IMR-90 (cell line): ENCODE measurements at regions not wholly inside any gene's neighbourhood (a gene's known extent, or its start where the extent isn't known, plus 50 kb on each side); places are given as distances from the start of the nearest gene placed in this dataset.

Experiments used
- ATAC-seq: fragments of 200-7000 bp; cut with Tn5 transposase; 2 replicates; pipeline ENCODE4 v1.9.1; 2020; ENCODE audit warnings: low read depth, mild to moderate bottlenecking, moderate library complexity
- BruUV-seq: library from RNA; stranded (reverse); fragments of 400-500 nt; replicated peaks from 2 replicates; lab custom pipeline; 2021; lab: Mats Ljungman, UMichigan
- CTCF ChIA-PET: fragments of 300-600 bp; formaldehyde crosslinking; extraction: SDS; loops from one replicate; lab custom pipeline; 2021; ENCODE audit warnings: antibody characterized with exemption; lab: Yijun Ruan, JAX
- POLR2A ChIA-PET: fragments of 300-600 bp; sonication (Branson Sonifier 250); formaldehyde crosslinking; loops from one replicate; lab custom pipeline; 2022; ENCODE audit warnings: antibody characterized with exemption; ENCODE audit not compliant: unreplicated experiment; lab: Charles Lee
- DNase-seq: peaks from one replicate; pipeline ENCODE4 v3.0.0; 2013
- H2AFZ ChIP-seq: replicated peaks from 2 replicates; pipeline ENCODE3; 2013; ENCODE audit warnings: low read length, mild to moderate bottlenecking; ENCODE audit not compliant: poor library complexity
- H2AK5ac ChIP-seq: 2 replicates; pipeline ENCODE4 v1.6.1; 2013; ENCODE audit warnings: low read depth, low read length, inconsistent platforms
- H2AK9ac ChIP-seq: replicated peaks from 2 replicates; pipeline ENCODE3; 2013; ENCODE audit warnings: mild to moderate bottlenecking, low read depth, low read length, moderate library complexity; ENCODE audit not compliant: poor library complexity
- H2BK120ac ChIP-seq: 2 replicates; pipeline ENCODE4 v1.6.1; 2013; ENCODE audit warnings: low read depth, low read length, inconsistent platforms
- H2BK15ac ChIP-seq: 3 replicates; pipeline ENCODE4 v1.6.1; 2013; ENCODE audit warnings: low read depth, low read length, inconsistent platforms
- H2BK20ac ChIP-seq: 2 replicates; pipeline ENCODE4 v1.6.1; 2013; ENCODE audit warnings: low read depth, mild to moderate bottlenecking, inconsistent platforms, low read length, moderate library complexity
- H2BK5ac ChIP-seq: 2 replicates; pipeline ENCODE4 v1.6.1; 2013; ENCODE audit warnings: mild to moderate bottlenecking, low read depth, low read length, inconsistent platforms; ENCODE audit not compliant: poor library complexity, severe bottlenecking
- H3K14ac ChIP-seq: replicated peaks from 2 replicates; pipeline ENCODE4 v1.6.1; 2013; ENCODE audit warnings: low read depth, low read length, inconsistent platforms
- H3K18ac ChIP-seq: 2 replicates; pipeline ENCODE4 v1.6.1; 2013; ENCODE audit warnings: low read depth, low read length, control low read depth
- H3K23ac ChIP-seq: 2 replicates; pipeline ENCODE4 v1.6.1; 2013; ENCODE audit warnings: low read depth, low read length, inconsistent platforms
- H3K27ac ChIP-seq: 2 replicates; pipeline ENCODE4 v1.5.1; 2013; ENCODE audit warnings: mild to moderate bottlenecking, control low read depth, low read length; ENCODE audit not compliant: insufficient read depth
- H3K27me3 ChIP-seq: 2 replicates; pipeline ENCODE4 v1.6.1; 2013; ENCODE audit warnings: low read length; ENCODE audit not compliant: control insufficient read depth, insufficient read depth
- H3K36me3 ChIP-seq: 2 replicates; pipeline ENCODE4 v1.6.1; 2013; ENCODE audit warnings: low read length, mixed read lengths; ENCODE audit not compliant: control insufficient read depth, insufficient read depth
- H3K4ac ChIP-seq: 2 replicates; pipeline ENCODE4 v1.6.1; 2013; ENCODE audit warnings: low read depth, low read length, inconsistent platforms
- H3K4me1 ChIP-seq: 2 replicates; pipeline ENCODE4 v1.6.1; 2013; ENCODE audit warnings: low read length, mixed read lengths; ENCODE audit not compliant: control insufficient read depth, insufficient read depth
- H3K4me2 ChIP-seq: 2 replicates; pipeline ENCODE4 v1.6.1; 2013; ENCODE audit warnings: low read depth, mild to moderate bottlenecking, control low read depth, low read length, moderate library complexity
- H3K4me3 ChIP-seq: 2 replicates; pipeline ENCODE4 v1.5.1; 2013; ENCODE audit warnings: low read depth, mild to moderate bottlenecking, control low read depth, low read length, moderate library complexity; ENCODE audit not compliant: insufficient read depth
- H3K56ac ChIP-seq: 2 replicates; pipeline ENCODE4 v1.6.1; 2013; ENCODE audit warnings: low read length, inconsistent platforms; ENCODE audit not compliant: insufficient read depth; ENCODE audit errors: extremely low read depth
- H3K79me1 ChIP-seq, 2 experiments: 2 replicates each; pipeline ENCODE4 v1.6.1; 2013; ENCODE audit warnings: low read length in 2 of 2, inconsistent platforms in 1 of 2, low read depth in 1 of 2
- H3K9ac ChIP-seq: 2 replicates; pipeline ENCODE4 v1.6.1; 2013; ENCODE audit warnings: low read depth, low read length, control low read depth
- H3K9me1 ChIP-seq: 2 replicates; pipeline ENCODE4 v1.6.1; 2013; ENCODE audit warnings: low read length, inconsistent platforms; ENCODE audit not compliant: insufficient read depth
- H3K9me3 ChIP-seq: 2 replicates; pipeline ENCODE4 v1.6.1; 2013; ENCODE audit warnings: low read length; ENCODE audit not compliant: control insufficient read depth, insufficient read depth
- H4K20me1 ChIP-seq: 2 replicates; pipeline ENCODE4 v1.6.1; 2013; ENCODE audit warnings: low read length, inconsistent platforms; ENCODE audit not compliant: insufficient read depth
- H4K5ac ChIP-seq: 2 replicates; pipeline ENCODE4 v1.6.1; 2013; ENCODE audit warnings: mild to moderate bottlenecking, low read depth, low read length, control low read depth
- H4K8ac ChIP-seq, 2 experiments: 2 replicates each; pipeline ENCODE4 v1.6.1; 2013; ENCODE audit warnings: low read depth in 2 of 2, low read length in 2 of 2, control low read depth in 1 of 2, inconsistent platforms in 1 of 2
- H4K91ac ChIP-seq: 2 replicates; pipeline ENCODE4 v1.6.1; 2013; ENCODE audit warnings: low read depth, low read length, inconsistent platforms; ENCODE audit not compliant: insufficient read depth
- BHLHE40 ChIP-seq: fragments of 150-350 bp; IDR thresholded peaks from 2 replicates; pipeline ENCODE4 v1.6.1; 2016; ENCODE audit warnings: mild to moderate bottlenecking, low read depth, low read length
- CEBPB ChIP-seq: IDR thresholded peaks from 2 replicates; pipeline ENCODE4 v1.6.1; 2012; ENCODE audit warnings: low read depth, low read length, improper control_type of control experiment
- CHD1 ChIP-seq: IDR thresholded peaks from 2 replicates; pipeline ENCODE4 v1.6.1; 2012; ENCODE audit warnings: low read depth, low read length, improper control_type of control experiment
- CTCF ChIP-seq: conservative IDR thresholded peaks from 2 replicates; pipeline ENCODE4 v1.5.1; 2012; ENCODE audit warnings: mild to moderate bottlenecking, low read depth, low read length, improper control_type of control experiment
- FOS ChIP-seq: fragments of 150-350 bp; IDR thresholded peaks from 2 replicates; pipeline ENCODE4 v1.6.1; 2016; ENCODE audit warnings: low read depth, low read length
- MAFK ChIP-seq: IDR thresholded peaks from 2 replicates; pipeline ENCODE4 v1.6.1; 2012; ENCODE audit warnings: low read depth, low read length, improper control_type of control experiment
- MAZ ChIP-seq: IDR thresholded peaks from 2 replicates; pipeline ENCODE4 v1.6.1; 2012; ENCODE audit warnings: low read depth, mild to moderate bottlenecking, low read length, improper control_type of control experiment, moderate library complexity, borderline replicate concordance
- MXI1 ChIP-seq: IDR thresholded peaks from 2 replicates; pipeline ENCODE4 v1.6.1; 2012; ENCODE audit warnings: low read depth, mild to moderate bottlenecking, low read length, moderate library complexity, borderline replicate concordance
- NFE2L2 ChIP-seq: fragments of 150-350 bp; IDR thresholded peaks from 2 replicates; pipeline ENCODE4 v1.6.1; 2016; ENCODE audit warnings: low read depth, mild to moderate bottlenecking, low read length
- POLR2A ChIP-seq: IDR thresholded peaks from 2 replicates; pipeline ENCODE4 v1.6.1; 2012; ENCODE audit warnings: mild to moderate bottlenecking, low read depth, low read length
- RAD21 ChIP-seq: IDR thresholded peaks from 2 replicates; pipeline ENCODE4 v1.6.1; 2012; ENCODE audit warnings: low read length, improper control_type of control experiment
- RCOR1 ChIP-seq: IDR thresholded peaks from 2 replicates; pipeline ENCODE4 v1.6.1; 2012; ENCODE audit warnings: mild to moderate bottlenecking, low read length, improper control_type of control experiment; ENCODE audit not compliant: insufficient replicate concordance
- RFX5 ChIP-seq: IDR thresholded peaks from 2 replicates; pipeline ENCODE4 v1.8.0; 2012; ENCODE audit warnings: low read depth, mild to moderate bottlenecking, low read length, moderate library complexity
- SMC3 ChIP-seq: fragments of 150-350 bp; IDR thresholded peaks from 2 replicates; pipeline ENCODE4 v1.6.1; 2016; ENCODE audit warnings: low read depth, mild to moderate bottlenecking, antibody characterized with exemption, low read length, moderate library complexity
- dilution Hi-C: fragments of 300-500 bp; cut with HindIII; formaldehyde crosslinking; loops from one replicate; pipeline ENCODE4 v1.14.3; 2018; ENCODE audit warnings: low sequenced_read_pairs; ENCODE audit not compliant: unreplicated experiment
- in situ Hi-C: fragments of 300-500 bp; cut with MboI; formaldehyde crosslinking; loops from 3 replicates; pipeline ENCODE4 v1.14.3; 2019; ENCODE audit warnings: low sequenced_read_pairs, inconsistent platforms, mixed read lengths
- intact Hi-C: fragments of 100-400 bp; cut with micrococcal nuclease; formaldehyde crosslinking; loops from 2 replicates; pipeline ENCODE4 v1.10.0; 2022
- TF ChIP-seq, protein P1 (sequence below): fragments of 150-350 bp; IDR thresholded peaks from 2 replicates; pipeline ENCODE4 v1.6.1; 2016; ENCODE audit warnings: low read depth, mild to moderate bottlenecking, low read length, moderate library complexity, borderline replicate concordance
- TF ChIP-seq, protein P2 (sequence below): fragments of 150-350 bp; IDR thresholded peaks from 2 replicates; pipeline ENCODE4 v1.6.1; 2017; ENCODE audit warnings: mild to moderate bottlenecking, antibody characterized with exemption, low read length, low read depth

GRCh38 chr21:19700476-19700875 is 1296.9 kb upstream of the TMPRSS15 start:
- no peak overlapping the region for H4K8ac ChIP-seq
- H3K27ac ChIP-seq: no peak overlapping the region
- no peak overlapping the region for H2BK15ac ChIP-seq
- dilution Hi-C loops: no loop called here
- no peaks in the 10 kb centered on the region for H3K4me1 ChIP-seq
- no peaks in the 10 kb centered on the region for H3K36me3 ChIP-seq
- H3K4me2 ChIP-seq: no peak overlapping the region
- intact Hi-C loops: no loop called here
- TF ChIP-seq CTCF (no peak), CEBPB (no peak), SMC3 (no peak), RAD21 (no peak), BHLHE40 (no peak), MAZ (no peak), POLR2A (no peak), NFE2L2 (no peak), RCOR1 (no peak), MXI1 (no peak), RFX5 (no peak), MAFK (no peak), FOS (no peak), CHD1 (no peak)
- TF ChIP-seq, protein P1, sequence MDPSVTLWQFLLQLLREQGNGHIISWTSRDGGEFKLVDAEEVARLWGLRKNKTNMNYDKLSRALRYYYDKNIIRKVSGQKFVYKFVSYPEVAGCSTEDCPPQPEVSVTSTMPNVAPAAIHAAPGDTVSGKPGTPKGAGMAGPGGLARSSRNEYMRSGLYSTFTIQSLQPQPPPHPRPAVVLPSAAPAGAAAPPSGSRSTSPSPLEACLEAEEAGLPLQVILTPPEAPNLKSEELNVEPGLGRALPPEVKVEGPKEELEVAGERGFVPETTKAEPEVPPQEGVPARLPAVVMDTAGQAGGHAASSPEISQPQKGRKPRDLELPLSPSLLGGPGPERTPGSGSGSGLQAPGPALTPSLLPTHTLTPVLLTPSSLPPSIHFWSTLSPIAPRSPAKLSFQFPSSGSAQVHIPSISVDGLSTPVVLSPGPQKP: no peak
- TF ChIP-seq, protein P2, sequence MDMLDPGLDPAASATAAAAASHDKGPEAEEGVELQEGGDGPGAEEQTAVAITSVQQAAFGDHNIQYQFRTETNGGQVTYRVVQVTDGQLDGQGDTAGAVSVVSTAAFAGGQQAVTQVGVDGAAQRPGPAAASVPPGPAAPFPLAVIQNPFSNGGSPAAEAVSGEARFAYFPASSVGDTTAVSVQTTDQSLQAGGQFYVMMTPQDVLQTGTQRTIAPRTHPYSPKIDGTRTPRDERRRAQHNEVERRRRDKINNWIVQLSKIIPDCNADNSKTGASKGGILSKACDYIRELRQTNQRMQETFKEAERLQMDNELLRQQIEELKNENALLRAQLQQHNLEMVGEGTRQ: no peak
- no peak overlapping the region for H3K4me3 ChIP-seq
- ATAC-seq: no peak
- no peaks in the 10 kb centered on the region for H3K9me1 ChIP-seq
- H3K14ac ChIP-seq: no peak overlapping the region
- no peak overlapping the region for H2BK5ac ChIP-seq
- no peak overlapping the region for H3K9ac ChIP-seq
- H3K23ac ChIP-seq: no peak overlapping the region
- no peaks in the 10 kb centered on the region for H4K20me1 ChIP-seq
- peaks cover 12% of the 10 kb centered on the region; the same call in 1 of the 2 replicates for H3K9me3 ChIP-seq
- BruUV-seq: no TSS peak
- no peak overlapping the region for H2AK5ac ChIP-seq
- in situ Hi-C loops: no loop called here
- no peak for DNase-seq
- H3K4ac ChIP-seq: no peak overlapping the region
- no peak overlapping the region for H4K91ac ChIP-seq
- ChIA-PET POLR2A (no interaction called here), CTCF (no interaction called here)
- no peak overlapping the region for H2BK20ac ChIP-seq
- no peak overlapping the region for H4K5ac ChIP-seq
- H3K56ac ChIP-seq: no peak overlapping the region
- no peak overlapping the region for H3K18ac ChIP-seq
- no peak overlapping the region for H2AFZ ChIP-seq
- no peak overlapping the region for H2AK9ac ChIP-seq
- no peak overlapping the region for H2BK120ac ChIP-seq
- no peaks in the 10 kb centered on the region for H3K27me3 ChIP-seq
- H3K79me1 ChIP-seq: no peaks in the 10 kb centered on the region
